MM.1S (cell line): ENCODE measurements at regions not wholly inside any gene's neighbourhood (a gene's known extent, or its start where the extent isn't known, plus 50 kb on each side); places are given as distances from the start of the nearest gene placed in this dataset.

Source experiments
- EZH2 ChIP-seq: fragments of 300-600 bp; sonication (generic); optimal IDR thresholded peaks from 2 replicates; pipeline ENCODE3; 2017; ENCODE audit warnings: low read depth, mild to moderate bottlenecking, antibody characterized with exemption, low read length, mixed read lengths
- EZH2phosphoT487 ChIP-seq: fragments of 300-600 bp; sonication (generic); IDR thresholded peaks from 2 replicates; pipeline ENCODE4 v1.6.1; 2018; ENCODE audit warnings: antibody characterized with exemption, low read length
- TF ChIP-seq, protein P1 (sequence below): fragments of 300-600 bp; sonication (generic); IDR thresholded peaks from 2 replicates; pipeline ENCODE4 v1.5.1; 2016; ENCODE audit warnings: antibody characterized with exemption, low read length, mixed read lengths

DNA sequence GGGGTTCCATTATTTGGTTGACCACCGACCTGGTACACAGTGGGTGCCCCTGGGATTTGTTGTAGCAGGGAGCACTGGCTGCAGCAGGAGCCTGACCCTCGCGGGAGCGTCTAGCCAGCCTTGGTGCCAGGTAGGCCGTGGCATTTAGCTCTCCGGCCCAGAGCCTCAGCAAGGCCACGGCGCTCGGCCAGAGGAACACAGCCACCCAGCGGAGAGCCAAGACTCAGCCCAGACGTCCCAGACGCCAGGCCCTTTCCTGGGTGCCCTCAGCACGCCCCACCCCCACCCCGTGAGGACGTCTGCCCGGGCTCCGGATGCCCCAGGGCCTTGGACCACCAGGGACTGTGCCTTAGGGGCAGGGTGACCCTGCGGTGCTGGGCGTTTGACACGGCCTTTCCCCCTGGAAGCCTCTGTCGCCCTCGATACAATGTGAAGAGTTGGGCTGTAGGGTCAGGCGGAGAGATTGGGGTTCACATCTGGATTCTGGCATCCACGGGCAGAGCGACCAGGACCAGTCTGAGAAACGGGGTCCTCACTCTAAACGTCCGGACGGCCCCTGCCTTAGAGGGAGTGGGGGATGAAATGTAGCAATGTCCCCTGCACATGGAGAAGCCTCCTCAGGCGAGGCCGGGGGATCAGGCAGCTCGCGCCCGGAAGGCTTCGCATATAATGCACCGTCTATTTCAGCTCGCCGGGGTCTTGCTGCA is 99.2 kb upstream of the FGF3 start:
- TF ChIP-seq, protein P1, sequence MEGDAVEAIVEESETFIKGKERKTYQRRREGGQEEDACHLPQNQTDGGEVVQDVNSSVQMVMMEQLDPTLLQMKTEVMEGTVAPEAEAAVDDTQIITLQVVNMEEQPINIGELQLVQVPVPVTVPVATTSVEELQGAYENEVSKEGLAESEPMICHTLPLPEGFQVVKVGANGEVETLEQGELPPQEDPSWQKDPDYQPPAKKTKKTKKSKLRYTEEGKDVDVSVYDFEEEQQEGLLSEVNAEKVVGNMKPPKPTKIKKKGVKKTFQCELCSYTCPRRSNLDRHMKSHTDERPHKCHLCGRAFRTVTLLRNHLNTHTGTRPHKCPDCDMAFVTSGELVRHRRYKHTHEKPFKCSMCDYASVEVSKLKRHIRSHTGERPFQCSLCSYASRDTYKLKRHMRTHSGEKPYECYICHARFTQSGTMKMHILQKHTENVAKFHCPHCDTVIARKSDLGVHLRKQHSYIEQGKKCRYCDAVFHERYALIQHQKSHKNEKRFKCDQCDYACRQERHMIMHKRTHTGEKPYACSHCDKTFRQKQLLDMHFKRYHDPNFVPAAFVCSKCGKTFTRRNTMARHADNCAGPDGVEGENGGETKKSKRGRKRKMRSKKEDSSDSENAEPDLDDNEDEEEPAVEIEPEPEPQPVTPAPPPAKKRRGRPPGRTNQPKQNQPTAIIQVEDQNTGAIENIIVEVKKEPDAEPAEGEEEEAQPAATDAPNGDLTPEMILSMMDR = no peak
- TF ChIP-seq EZH2 (no peak), EZH2phosphoT487 (no peak)
